Central memory CD8-positive, alpha-beta T cell (primary cell): ENCODE measurements at regions not wholly inside any gene's neighbourhood (a gene's known extent, or its start where the extent isn't known, plus 50 kb on each side); places are given as distances from the start of the nearest gene placed in this dataset.

ENCODE experiments used
- ATAC-seq: fragments of 150-1000 bp; cut with Tn5 transposase; replicated peaks from 2 replicates; pipeline ENCODE4 v1.10.0; 2022; ENCODE audit warnings: mild to moderate bottlenecking, moderate FRiP score, moderate number of reproducible peaks; ENCODE audit not compliant: poor library complexity, severe bottlenecking; ENCODE audit errors: extremely low read depth
- DNase-seq, 2 donors: peaks; one replicate each; pipeline ENCODE4 v3.0.0; 2021; ENCODE audit warnings: low spot score in 2 of 2
- H3K27ac Mint-ChIP-seq: one replicate; pipeline ENCODE4 v1.8.0; 2022; ENCODE audit warnings: low read depth, mild to moderate bottlenecking, moderate library complexity, mixed read lengths
- H3K27me3 Mint-ChIP-seq: one replicate; pipeline ENCODE4 v1.8.0; 2022; ENCODE audit warnings: mixed read lengths
- H3K36me3 Mint-ChIP-seq: one replicate; pipeline ENCODE4 v1.8.0; 2022; ENCODE audit warnings: mild to moderate bottlenecking, moderate library complexity, mixed read lengths; ENCODE audit not compliant: insufficient read depth
- H3K4me1 Mint-ChIP-seq: one replicate; pipeline ENCODE4 v1.8.0; 2022; ENCODE audit warnings: mixed read lengths
- H3K4me3 Mint-ChIP-seq: one replicate; pipeline ENCODE4 v1.8.0; 2022; ENCODE audit warnings: mild to moderate bottlenecking, moderate library complexity, mixed read lengths
- H3K9me3 Mint-ChIP-seq: one replicate; pipeline ENCODE4 v1.8.0; 2022; ENCODE audit warnings: mixed read lengths

DNA sequence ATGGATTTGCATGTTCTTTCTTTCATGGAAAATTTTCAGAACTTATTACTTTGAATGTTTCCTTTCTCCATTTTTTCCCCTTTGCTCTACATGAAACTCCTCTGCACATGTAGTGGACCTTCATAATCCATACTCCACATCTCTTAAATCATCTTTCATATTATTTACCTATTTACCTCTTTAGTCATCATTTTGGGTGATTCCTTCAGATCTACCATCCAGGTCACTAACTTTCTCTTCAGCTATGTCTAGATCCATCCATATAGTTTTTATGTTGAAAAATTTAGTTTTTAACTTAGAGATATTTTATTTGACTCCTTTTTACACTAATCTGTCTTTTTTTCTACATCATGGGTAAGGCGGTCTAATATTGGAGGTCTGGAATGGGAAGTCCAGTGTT is 586.6 kb downstream of the NR2F1-AS1 start:
- ATAC-seq = no peak
- Mint-ChIP-seq H3K4me3 (no peak overlapping the region), H3K4me1 (no peaks in the 10 kb centered on the region), H3K9me3 (peaks cover 9% of the 10 kb centered on the region), H3K27me3 (no peaks in the 10 kb centered on the region), H3K36me3 (no peaks in the 10 kb centered on the region), H3K27ac (no peak overlapping the region)
- no peak for DNase-seq

DNA sequence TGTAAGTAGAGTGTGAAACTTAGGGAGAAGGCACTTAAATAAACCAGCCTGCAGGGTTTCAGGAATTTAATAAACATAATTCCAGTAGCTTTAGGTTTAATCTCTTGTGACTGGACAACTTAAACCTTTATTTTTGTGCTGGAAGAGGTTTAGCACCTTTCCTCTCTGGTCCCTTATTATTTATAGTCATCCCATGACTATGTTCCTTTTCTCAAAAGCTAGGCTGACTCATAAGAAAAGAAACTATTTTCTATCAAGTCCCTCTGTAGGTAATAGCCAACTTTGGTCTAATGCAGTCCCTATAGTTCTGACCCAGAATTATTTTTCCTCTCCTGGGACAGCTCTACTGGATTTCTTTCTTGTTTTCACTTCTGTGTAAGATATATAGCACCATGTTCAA is 588.9 kb downstream of the NR2F1-AS1 start:
- ATAC-seq = no peak
- Mint-ChIP-seq H3K9me3 (peaks cover 12% of the 10 kb centered on the region), H3K27me3 (no peaks in the 10 kb centered on the region), H3K27ac (no peak overlapping the region), H3K36me3 (no peaks in the 10 kb centered on the region), H3K4me1 (no peaks in the 10 kb centered on the region), H3K4me3 (no peak overlapping the region)
- no peak for DNase-seq

DNA sequence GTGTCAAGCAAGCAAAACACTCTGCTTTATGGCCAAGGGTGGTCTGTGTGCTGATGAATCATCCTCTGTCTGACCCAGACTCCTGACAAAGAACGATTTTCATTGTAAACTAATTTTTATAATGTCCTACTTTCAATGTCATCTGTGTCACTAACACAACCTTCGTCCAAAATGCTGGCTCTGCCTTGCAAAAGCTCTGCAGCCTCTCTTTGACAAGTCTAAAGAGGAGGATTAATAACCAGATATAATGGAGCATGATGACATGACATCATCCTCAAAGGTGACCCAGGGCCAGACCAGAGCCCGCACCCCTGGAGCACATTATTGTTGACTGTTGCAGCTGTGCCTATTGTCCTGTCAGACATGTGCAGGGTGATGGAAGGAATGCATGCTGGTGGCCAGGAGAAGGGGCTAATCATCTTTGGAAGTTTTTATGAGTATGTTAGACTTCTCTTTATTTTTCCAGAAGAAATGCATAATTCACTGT is 589.4 kb downstream of the NR2F1-AS1 start:
- no peak overlapping the region for H3K4me3 Mint-ChIP-seq
- H3K4me1 Mint-ChIP-seq = no peaks in the 10 kb centered on the region
- DNase-seq (no peak), ATAC-seq (no peak)
- no peak overlapping the region for H3K27ac Mint-ChIP-seq
- peaks cover 12% of the 10 kb centered on the region for H3K9me3 Mint-ChIP-seq
- H3K36me3 Mint-ChIP-seq = no peaks in the 10 kb centered on the region
- H3K27me3 Mint-ChIP-seq = no peaks in the 10 kb centered on the region

DNA sequence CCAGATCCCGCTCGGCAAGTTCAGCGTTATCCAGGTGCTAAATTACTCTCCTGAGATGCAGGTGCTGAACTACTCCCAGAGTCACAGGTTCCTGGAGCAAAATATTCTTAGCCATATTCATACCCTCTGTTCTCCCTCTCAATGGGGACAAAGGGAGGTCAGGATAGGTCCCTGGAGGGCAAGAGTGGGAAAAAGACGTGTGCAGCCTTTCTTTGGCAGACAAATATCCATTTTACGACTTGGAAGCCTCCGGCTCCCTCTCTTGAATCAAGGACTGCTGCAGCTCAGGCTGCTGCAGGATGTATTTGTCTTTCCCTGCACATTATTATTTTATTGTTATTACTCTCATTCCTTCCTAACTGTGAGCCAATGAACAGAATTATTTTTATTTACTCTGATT is 590.2 kb downstream of the NR2F1-AS1 start:
- DNase-seq (no peak), ATAC-seq (no peak)
- Mint-ChIP-seq H3K36me3 (no peaks in the 10 kb centered on the region), H3K4me3 (no peak overlapping the region), H3K27ac (no peak overlapping the region), H3K27me3 (no peaks in the 10 kb centered on the region), H3K4me1 (no peaks in the 10 kb centered on the region), H3K9me3 (peaks cover 12% of the 10 kb centered on the region)

DNA sequence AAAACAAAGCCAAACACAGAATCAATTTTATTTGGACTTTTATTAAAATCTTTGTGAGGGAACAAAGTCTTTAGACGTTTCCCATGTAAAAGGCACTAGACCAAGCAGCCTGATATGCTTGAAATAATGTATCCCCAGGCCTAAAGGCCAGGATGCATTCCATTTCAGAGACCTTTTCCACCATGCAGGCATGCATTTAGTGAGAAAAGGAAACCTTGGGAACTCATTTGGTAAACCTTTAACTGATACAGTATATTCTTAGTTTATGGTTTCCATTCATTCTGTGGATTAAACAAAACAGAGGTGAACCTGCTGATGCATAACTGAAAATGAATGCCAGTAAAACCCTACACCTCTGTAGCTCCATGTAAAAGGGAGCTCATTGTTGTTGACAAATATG is 600.0 kb downstream of the NR2F1-AS1 start:
- Mint-ChIP-seq H3K4me1 (no peaks in the 10 kb centered on the region), H3K4me3 (no peak overlapping the region), H3K9me3 (peaks cover 10% of the 10 kb centered on the region), H3K27me3 (no peaks in the 10 kb centered on the region), H3K27ac (no peak overlapping the region), H3K36me3 (no peaks in the 10 kb centered on the region)
- DNase-seq (no peak), ATAC-seq (no peak)

DNA sequence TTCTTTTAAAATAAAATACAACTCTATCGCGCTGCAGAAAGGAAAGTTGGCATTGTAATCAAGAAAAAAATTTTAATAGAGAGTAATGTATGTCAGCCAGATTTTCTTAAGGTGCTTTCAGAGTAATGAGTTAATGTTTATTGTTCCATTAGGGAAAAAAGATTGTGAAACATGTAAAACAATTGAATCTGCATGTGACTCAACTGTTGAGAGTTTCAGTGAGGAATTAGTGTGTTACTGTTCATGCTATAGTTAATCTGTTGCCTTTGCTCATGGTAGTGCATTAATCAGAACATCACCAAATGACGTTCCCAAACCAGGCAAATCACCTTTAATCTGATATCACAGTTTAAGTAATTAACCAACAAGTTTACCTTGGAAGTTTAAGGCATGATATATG is 600.5 kb downstream of the NR2F1-AS1 start:
- no peak overlapping the region for H3K4me3 Mint-ChIP-seq
- no peak overlapping the region for H3K27ac Mint-ChIP-seq
- no peak for ATAC-seq
- H3K4me1 Mint-ChIP-seq = no peaks in the 10 kb centered on the region
- peaks cover 10% of the 10 kb centered on the region for H3K9me3 Mint-ChIP-seq
- no peaks in the 10 kb centered on the region for H3K36me3 Mint-ChIP-seq
- DNase-seq = no peak
- H3K27me3 Mint-ChIP-seq = no peaks in the 10 kb centered on the region

DNA sequence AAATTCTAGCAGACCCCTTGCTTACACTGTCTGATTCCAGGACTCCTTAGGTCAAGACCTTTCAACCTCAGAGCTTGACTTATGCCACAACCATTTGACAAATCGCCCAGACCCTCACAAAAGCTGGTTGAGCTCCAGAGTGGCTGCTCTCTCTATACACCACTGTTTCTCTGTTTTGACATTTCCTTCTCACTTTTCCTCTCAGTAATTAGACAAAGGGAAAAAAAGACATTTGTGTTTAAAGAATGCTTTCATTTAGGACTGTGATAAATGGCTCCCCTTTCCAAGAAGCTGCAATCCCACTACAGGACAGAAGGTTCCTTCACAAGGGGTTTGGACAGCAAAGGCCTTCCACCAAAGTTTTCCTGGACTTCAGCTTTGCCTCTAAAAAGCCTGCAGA is 601.3 kb downstream of the NR2F1-AS1 start:
- Mint-ChIP-seq H3K36me3 (no peaks in the 10 kb centered on the region), H3K27ac (no peak overlapping the region), H3K9me3 (peaks cover 10% of the 10 kb centered on the region), H3K27me3 (no peaks in the 10 kb centered on the region), H3K4me3 (no peak overlapping the region), H3K4me1 (no peaks in the 10 kb centered on the region)
- ATAC-seq = no peak
- DNase-seq = no peak

DNA sequence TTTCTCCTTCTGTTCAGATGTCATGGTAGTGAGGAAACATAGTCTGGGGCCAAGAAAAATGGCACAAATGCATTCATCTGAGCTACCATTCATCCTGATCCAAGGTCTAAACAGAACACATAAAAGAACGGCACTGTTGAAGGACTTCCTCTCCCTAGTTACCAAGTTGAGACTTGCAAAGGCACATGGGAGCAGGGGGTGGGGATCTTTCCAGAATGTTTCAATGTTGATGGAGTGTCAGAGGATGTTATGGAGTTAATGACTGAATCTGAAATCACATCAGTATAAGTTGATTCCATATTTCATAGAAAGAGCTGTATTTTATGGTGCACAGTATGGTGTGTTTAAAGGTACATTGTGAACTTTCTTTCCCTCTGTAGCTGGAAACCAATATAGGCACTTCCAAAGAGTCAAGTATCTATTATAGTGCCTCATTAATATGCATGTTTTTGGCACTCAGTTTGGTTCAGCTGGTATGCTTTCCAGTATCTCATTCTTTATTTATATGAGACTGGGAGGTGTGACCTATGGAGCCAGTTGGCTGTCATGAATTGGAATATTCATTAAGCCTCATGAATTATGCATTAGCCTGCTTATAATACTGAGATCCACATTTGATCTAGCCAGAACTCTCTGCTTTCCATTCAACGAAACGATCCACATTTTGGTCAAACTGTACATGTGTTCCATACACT is 603.0 kb downstream of the NR2F1-AS1 start:
- no peaks in the 10 kb centered on the region for H3K36me3 Mint-ChIP-seq
- ATAC-seq = no peak
- H3K27me3 Mint-ChIP-seq = no peaks in the 10 kb centered on the region
- H3K4me1 Mint-ChIP-seq = no peaks in the 10 kb centered on the region
- no peak overlapping the region for H3K4me3 Mint-ChIP-seq
- H3K9me3 Mint-ChIP-seq = peaks cover 7% of the 10 kb centered on the region
- H3K27ac Mint-ChIP-seq = no peak overlapping the region
- no peak for DNase-seq

DNA sequence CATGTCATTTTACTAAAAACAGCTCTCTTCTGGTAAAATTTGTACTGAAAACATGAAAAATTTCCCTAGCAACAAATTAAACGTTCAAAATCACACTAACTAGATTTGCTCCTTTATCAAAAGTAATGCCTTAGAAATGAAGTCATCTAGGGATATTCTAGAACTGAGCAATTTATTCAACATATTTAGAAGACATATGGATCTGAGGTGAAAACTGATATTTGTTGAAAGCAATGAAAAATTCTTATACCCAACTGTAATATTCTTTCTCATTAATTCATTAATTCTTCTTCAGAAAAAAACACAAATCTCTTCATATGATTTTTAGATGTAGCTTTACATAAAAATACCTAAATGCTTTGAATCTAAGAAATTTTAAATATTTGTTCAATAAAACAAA is 604.9 kb downstream of the NR2F1-AS1 start:
- no peak for ATAC-seq
- no peak for DNase-seq
- no peak overlapping the region for H3K27ac Mint-ChIP-seq
- no peaks in the 10 kb centered on the region for H3K36me3 Mint-ChIP-seq
- H3K9me3 Mint-ChIP-seq = peaks cover 5% of the 10 kb centered on the region
- no peak overlapping the region for H3K4me3 Mint-ChIP-seq
- H3K4me1 Mint-ChIP-seq = no peaks in the 10 kb centered on the region
- H3K27me3 Mint-ChIP-seq = no peaks in the 10 kb centered on the region

DNA sequence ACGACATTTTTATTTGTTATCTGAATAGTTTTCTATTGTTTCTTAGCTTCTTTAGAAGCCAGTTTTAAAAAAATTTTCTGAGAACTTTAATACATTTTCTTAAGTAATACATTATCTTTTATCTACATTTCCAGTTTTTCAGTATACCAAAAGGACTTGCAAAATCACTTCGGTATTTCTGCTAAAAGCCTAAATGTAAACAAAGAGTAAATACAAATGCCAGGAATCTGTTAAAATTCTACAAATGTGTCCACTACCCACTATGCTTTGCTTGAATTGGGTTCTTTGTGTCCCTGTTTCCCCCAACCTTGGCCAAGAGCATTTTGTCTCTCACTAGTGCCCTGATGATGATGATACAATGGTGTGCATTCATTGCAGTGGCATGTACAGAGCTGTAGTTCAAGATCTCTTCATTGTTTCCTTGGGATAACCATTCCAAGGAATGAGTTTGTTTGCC is 611.2 kb downstream of the NR2F1-AS1 start:
- ATAC-seq = no peak
- Mint-ChIP-seq H3K4me3 (no peak overlapping the region), H3K36me3 (no peaks in the 10 kb centered on the region), H3K27ac (no peak overlapping the region), H3K9me3 (peaks cover 6% of the 10 kb centered on the region), H3K27me3 (no peaks in the 10 kb centered on the region), H3K4me1 (no peaks in the 10 kb centered on the region)
- DNase-seq = no peak

DNA sequence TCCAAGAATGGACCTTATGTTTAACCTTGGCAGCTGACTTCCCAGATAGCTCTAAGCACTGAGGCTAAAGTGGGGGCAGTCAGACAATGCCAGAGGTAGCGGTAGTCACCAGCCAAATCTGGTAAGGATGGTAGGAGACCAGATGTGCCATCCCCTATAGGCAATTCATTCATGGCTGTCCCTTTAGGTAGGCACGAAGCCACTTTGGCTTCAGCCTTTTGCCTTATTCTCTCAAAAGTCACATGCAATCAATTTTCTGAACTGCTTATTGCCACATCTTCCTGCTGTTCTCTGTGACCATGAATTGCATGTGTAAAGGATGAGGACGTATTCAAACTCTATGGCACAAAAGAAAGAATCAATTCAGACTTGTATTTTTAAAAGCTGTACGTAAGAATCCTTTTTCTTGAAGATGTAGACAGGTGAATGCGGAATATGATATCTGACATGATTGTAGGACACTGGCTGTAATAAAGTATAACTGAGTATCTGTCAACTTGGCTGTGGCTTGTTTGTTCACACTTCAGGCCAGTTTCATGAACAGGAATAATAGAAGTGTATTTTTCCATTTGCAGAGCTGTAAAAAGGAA is 611.7 kb downstream of the NR2F1-AS1 start:
- DNase-seq = no peak
- H3K4me3 Mint-ChIP-seq = no peak overlapping the region
- no peak overlapping the region for H3K27ac Mint-ChIP-seq
- peaks cover 6% of the 10 kb centered on the region for H3K9me3 Mint-ChIP-seq
- no peaks in the 10 kb centered on the region for H3K4me1 Mint-ChIP-seq
- no peaks in the 10 kb centered on the region for H3K27me3 Mint-ChIP-seq
- H3K36me3 Mint-ChIP-seq = no peaks in the 10 kb centered on the region
- no peak for ATAC-seq

DNA sequence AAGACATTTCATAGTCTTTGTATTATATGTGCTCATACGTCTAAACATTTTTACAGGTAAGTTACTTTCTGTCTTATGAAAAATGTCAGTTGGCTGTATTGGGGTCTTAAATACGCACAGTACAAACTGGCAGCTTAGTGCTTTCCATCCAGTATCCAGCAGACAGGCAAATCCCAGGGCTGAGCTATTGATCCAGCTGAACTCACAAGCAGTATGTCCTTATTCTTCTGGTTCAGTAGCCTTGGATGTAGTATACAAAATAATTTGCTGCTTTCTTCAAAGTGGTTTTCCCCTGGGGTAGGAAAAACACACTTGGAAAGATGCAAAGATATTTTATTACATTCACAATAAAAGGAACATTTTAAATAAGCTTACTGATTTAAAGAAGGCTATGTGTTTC is 617.2 kb downstream of the NR2F1-AS1 start:
- ATAC-seq (no peak), DNase-seq (no peak)
- Mint-ChIP-seq H3K27me3 (no peaks in the 10 kb centered on the region), H3K4me3 (no peak overlapping the region), H3K9me3 (peaks cover 10% of the 10 kb centered on the region), H3K36me3 (no peaks in the 10 kb centered on the region), H3K27ac (no peak overlapping the region), H3K4me1 (no peaks in the 10 kb centered on the region)

DNA sequence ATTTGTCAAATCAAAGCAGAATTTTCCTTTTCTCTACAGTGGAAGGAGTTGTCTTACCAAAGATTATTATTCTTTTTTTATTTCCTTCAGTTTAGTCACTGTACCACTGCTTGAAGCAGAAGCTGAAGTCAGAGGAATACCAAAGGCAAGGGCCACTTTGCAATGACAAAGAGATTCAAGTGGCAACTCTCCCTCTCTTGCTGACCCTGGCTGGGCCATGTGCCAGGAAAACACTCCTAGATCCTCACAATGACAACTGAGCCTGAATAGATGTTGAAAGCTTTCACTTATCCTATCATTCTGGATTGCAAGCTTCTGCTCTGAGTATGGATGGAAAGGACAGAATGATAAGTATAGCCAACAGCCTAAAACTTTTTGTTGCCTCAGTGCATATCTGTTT is 618.3 kb downstream of the NR2F1-AS1 start:
- peaks cover 11% of the 10 kb centered on the region for H3K9me3 Mint-ChIP-seq
- no peaks in the 10 kb centered on the region for H3K4me1 Mint-ChIP-seq
- DNase-seq (no peak), ATAC-seq (no peak)
- H3K27me3 Mint-ChIP-seq = no peaks in the 10 kb centered on the region
- H3K4me3 Mint-ChIP-seq = no peak overlapping the region
- no peak overlapping the region for H3K27ac Mint-ChIP-seq
- no peaks in the 10 kb centered on the region for H3K36me3 Mint-ChIP-seq
